NCI-H82 (cell line): ENCODE measurements at regions not wholly inside any gene's neighbourhood (a gene's known extent, or its start where the extent isn't known, plus 50 kb on each side); places are given as distances from the start of the nearest gene placed in this dataset.
"Not testable (repeated sequence)": the region's sequence is repeated elsewhere in the genome, so short reads cannot be mapped to it uniquely, and the experiment has no call there.

Source experiments
- DNase-seq: peaks from one replicate; lab custom pipeline; 2025; lab: John Stamatoyannopoulos, UW

DNA sequence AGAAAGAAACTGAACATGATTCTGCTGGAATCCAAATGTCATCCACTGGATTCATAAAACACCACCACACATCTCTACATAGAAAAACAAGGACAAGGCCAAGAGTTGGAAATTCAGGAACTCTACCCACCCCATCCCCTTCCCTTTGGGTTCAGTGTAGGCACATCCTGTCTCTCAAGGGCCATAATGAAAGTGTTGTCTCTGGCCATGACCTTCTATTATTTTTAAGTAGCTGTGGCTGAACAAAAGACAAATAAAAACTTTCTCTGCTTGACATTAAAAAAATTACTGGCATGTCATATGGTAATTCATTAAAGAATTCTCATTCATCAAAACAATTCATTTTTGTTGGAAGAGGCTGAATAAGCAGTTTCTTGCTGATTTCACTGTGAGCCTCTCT, 54.9 kb upstream of the ZBTB18 start:
- no peak for DNase-seq

DNA sequence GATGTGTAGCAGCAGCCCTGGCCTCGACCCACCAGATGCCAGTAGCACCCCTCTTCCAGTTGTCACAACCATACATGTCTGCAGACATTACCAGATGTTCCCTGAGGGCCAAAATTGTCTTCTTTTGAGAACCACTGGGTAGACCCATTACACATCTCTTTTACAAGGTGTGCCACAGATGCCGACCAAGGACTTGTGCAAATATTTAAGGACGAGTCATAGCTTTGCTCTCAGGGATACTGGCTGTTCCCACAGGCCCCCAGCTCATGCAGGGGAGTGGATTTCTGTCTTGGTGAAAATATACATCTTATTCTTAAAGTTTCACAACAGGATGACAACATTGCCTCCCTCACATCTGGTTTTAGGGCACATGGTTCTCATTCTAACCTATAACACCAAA, 59.4 kb upstream of the ZBTB18 start:
- no peak for DNase-seq

DNA sequence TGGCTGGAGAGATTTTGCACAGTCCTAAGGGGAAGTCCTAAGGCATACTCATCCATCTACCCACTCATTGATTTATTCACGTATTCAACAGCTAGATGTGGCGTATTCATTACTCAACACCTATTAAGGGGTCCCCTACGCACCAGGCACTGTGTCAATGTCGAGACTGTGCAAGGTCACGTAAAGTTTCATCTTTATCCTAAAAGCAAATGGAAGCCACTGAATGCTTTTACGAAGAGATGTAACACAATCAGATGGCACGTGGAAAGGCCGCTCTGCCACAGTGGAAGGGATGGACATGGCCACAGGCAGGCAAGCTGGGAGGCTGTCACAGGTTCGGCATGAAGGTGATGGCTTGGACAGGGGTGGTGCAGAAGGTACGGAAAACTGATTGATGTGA, 66.3 kb upstream of the ZBTB18 start:
- no peak for DNase-seq

DNA sequence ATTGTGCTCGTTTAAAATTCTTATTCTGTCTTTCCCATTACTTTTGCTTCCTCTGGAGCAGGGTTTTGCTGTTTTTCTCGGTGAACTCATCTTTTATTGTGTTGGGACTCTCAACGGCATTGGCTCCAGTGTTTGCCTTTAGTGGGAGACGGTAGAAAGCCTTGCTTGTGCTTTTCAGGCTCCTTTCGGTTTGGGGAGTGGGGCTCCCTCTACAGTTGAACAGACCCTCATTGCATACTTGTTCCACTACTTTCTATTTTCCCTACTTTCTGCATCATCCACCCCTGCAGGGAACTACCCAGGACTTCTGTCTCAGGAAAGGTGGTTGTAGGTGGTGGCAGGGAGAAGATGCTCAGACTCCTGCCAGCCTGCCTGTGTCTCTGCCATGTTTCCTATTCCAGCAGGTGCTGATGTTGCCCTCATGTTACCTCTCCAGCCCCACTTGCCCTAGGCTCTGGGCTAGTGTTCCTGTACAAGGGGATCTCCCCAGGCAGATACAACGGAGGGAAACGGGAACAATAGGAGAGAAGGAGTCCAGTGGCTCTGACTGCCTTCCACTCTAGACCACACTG, 68.5 kb upstream of the ZBTB18 start:
- peak; percentile 17 for DNase-seq

DNA sequence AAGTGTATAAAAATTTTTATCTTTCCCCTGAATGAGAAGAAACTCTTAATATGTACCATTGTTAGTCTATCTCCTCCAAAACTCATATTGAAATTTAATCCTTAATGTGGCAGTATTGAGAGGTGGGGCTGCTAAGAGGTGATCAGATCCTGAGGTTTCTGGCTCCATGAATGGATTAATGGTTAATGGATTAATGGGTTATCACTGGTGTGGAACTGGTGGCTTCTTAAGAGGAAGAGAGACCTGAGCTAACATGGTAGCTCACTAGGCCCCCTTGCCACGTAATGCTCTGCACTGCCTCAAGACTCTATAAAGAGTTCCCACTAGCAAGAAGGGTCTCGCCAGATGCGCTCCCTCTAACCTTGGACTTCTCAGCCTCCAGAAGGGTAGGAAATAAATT, 70.6 kb upstream of the ZBTB18 start:
- DNase-seq: peak; percentile 53

DNA sequence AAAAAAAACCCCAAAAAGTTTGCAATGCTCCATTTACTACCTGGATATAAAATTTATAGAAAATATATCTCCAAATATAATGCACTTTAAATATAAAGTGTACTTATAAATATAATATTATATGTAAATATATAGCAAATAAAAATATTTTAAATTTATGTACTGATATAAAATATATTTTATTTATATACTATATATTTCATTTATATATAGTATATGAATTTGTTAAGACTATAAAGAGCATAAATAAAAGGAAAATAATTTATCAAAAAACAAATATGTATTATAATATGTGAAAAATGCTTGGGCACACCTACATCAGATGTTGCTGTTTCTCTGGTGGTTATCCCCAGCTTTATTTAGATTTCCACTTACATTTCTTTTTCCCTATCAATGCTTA, 71.0 kb upstream of the ZBTB18 start:
- no peak for DNase-seq

DNA sequence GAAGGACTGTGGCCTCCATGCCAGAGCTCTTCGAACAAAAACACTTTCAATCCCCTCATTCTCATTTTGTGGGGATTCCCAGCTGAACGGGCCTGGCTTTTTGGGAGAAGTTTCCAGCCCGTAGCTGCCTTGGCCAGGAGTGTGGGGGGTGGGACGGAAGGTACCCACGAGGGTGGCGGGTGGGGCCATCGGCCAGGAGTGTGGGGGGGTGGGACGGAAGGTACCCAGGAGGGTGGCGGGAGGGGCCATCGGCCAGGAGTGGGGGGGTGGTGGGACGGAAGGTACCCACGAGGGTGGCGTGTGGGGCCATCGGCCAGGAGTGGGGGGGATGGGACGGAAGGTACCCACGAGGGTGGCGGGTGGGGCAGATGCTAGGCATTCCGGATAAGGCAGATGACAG, 71.7 kb upstream of the ZBTB18 start:
- DNase-seq: no peak

DNA sequence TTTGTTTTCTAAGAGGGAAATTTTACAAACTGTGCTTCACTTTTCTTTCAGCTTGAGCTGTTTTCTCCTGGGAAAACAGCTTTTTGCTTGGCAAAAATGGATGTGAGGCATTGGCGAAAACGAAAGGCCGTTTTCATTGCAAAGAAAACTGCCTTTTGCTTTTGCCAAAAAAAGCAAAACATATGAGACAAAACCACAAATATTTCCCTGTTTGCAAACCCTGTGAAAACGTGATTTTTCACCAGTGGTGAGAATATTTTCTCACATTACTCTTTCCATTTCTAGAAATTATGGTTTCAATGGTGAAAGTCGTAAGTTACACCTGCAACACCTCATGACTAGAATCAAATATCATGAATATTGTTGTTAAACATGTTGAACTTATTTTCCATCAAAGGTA, 74.0 kb upstream of the ZBTB18 start:
- no peak for DNase-seq

DNA sequence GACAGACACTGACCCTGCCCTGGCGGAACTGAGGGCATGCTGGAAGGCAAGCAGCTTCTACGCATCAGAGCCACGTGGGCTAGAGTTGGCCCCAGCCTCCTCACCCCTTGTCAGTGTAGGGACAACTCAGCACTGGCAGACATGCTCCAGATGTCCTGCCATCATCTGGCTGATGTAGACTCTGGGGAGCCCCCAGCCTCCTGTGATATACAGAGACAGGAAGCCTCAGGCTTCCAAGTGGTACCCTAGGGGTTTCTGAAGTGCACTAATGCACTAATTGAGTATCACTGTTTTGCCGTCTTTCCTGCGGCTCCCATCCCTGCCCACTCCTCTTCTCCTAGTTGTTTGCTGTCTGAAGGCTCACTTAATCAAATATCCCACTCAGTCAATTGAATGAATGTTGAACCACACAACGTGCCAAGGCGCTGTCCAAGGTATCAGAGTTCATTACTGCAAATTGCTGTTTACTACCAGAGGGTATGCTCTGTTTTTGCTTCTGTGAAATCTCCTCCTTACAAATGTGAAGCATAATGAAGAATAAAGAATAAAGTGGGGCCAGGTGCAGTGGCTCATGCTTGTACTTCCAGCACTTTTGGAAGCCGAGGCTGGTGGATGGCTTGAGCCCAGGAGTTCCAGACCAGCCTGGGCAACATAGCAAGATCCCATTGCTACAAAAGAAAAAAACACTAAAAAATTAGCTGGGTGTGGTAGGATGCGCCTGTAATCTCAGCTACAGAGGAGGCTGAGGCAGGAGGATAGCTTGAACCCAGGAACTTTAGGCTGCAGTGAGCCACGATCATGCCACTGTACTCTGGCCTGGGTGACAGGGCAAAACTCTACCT, 76.4 kb upstream of the ZBTB18 start:
- DNase-seq: no peak

DNA sequence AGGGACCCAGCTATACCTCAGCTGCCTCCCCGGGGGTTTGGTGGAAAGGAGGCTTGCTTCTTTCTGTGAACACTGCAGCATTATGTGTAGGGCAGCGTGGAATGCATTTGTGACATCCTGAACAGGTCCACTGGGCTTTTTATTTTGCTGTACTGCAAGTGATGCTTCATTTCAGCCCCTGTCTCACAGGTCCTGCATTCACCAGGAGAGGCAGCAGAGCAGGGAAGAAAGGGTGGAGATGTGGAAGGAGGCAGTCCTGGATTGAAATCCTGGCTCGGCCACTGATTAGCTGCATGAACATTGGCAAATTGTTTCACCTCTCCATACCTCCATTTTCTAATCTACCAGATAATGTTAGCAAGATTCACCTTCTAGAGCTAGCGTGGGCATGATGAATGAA, 77.9 kb upstream of the ZBTB18 start:
- DNase-seq: no peak

DNA sequence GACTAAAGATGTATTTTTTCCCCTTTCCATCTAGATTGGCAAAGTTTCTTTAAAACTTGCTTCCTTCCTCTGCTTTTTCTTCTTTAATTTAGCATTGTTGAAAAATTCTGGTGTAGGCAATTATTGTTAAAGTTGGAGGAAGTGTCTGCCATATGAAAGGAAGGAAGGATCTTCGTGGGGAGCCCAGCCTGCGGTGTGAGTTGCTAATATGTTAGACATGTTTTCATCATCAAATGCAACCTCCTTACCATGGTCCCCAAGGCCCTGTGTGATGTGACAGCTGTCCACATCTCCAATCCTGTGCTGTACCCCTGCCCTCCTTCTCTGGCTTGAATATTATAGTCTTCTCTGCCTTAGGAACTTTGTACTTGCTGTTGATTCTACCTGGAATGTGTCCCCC, 81.0 kb upstream of the ZBTB18 start:
- no peak for DNase-seq

DNA sequence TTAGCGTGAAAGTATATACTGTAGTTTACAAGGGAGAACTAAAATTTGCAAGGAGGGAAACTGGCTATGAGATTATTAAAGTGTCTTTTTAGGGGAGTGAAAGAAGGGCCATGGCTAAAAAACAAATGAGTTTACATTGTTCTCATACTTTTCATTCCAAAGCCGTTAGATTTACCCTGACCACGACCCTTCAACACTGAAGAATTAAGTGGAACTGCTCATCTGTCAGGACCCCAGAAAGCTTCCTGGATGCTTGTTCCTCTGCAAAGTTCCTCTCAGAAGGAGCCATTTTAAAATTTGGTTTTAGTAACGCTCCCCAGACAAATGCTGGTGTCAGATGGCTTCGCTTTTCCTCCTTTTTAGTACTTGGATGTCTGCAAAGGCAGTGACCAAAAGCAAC, 82.7 kb upstream of the ZBTB18 start:
- DNase-seq: no peak

DNA sequence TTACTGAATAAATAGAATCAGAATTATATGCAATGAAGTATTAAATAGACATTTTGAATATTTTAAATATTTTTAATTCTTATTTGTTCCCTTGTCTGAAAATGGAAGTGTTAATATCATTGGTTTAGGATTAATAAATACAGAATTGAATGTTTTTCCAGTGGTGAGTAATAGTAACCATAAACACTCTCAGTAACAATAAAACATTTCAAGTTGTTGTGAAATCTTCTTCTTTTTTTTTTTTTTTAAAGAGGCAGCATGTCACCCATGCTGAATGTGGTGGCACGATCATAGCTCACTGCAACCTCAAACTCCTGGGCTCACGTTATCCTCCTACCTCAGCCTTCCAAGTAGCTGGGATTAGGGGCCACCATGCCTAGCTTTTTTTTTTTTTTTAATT, 86.2 kb upstream of the ZBTB18 start:
- DNase-seq: no peak

DNA sequence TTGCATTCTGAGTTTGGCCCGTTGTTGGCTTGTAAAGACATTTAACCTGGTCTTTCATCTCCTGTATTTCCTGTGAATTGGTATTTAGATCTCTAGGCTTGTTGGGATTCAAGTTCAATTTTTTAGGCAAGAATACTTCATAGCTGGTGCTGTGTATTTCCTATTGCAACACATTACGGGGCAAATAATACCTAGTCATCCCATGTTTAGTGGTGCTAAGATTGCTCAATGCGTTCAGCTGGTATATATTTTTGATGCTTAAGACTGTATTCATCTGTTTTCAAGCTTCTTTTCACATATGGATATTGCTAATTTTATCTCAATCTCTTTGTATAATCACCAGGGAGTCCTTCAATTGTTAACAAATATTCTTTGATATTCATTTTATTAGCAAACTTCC, 87.5 kb upstream of the ZBTB18 start:
- no peak for DNase-seq

DNA sequence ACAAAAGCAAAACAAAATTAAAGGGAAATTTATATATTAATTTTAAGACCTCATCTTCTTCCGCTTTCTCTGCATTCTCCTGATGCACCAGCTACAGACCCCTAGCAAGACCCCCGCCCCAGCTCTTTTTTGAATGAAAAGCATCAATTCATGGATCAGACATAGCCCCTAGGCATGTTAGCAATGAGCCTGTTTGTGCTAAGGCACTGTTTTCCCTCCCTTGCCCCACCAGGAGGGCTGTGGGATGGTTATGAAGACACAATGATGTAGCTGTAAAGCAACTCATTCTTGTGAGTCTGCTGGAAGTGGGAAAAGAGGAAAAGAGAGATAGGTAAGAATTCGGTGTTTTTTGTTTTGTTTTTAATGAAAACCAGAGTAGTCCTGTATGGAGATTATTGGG, 88.5 kb upstream of the ZBTB18 start:
- DNase-seq: no peak

DNA sequence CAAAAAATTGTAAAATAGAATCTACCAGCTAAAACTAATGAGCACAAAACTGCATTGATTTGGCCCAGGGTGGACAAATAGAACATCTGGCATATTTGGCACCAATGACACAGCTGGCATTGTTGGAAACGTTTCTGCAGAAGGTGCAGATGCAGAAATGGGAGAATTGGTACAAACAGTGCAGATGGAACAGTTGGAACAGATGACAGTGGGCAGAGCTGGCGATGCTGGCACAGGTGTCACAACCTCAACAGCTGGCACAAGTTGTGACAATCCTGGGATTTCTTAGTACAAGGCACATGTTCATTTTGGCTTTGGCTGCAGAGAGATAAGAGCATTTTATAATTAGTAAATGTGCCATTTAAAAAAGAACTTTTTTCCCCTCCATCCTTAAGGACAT, 91.1 kb upstream of the ZBTB18 start:
- no peak for DNase-seq

DNA sequence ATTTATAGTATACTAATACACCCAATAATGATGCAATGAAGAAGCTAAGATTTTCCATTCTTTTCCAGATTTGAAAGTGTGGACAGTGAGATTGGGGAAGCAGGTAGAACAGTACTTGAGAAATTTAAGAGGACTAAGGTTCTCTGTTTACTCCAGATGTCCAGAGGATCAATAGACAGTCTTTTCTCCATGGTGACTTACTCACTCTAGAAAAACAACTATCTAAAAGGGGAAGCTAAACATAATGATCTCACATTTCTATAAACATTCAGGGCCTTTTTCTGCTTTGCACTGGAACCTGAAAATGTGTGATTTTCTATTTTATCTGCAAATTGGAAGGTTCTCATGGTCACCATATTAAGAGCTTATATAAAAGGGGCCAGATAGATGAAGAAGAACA, 93.9 kb upstream of the ZBTB18 start:
- no peak for DNase-seq

DNA sequence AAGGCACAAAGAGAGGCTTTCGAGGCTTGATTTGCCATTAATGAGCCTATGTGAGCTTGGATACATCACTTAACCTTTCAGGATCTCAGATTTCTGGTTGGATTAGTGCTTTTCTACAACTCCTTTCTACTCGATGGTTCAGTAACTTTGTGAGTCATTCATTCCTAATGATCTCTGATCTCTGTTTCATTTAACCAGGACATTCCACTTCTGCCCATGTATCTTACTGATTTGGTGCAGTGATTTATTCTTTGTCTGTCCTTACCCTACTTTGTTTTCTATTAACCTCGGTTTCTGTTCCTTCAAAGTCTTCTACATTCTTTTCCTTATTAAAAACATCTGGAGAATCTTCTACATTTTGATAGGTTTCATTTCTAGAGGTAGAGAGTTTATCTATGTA, 94.6 kb upstream of the ZBTB18 start:
- DNase-seq: no peak

DNA sequence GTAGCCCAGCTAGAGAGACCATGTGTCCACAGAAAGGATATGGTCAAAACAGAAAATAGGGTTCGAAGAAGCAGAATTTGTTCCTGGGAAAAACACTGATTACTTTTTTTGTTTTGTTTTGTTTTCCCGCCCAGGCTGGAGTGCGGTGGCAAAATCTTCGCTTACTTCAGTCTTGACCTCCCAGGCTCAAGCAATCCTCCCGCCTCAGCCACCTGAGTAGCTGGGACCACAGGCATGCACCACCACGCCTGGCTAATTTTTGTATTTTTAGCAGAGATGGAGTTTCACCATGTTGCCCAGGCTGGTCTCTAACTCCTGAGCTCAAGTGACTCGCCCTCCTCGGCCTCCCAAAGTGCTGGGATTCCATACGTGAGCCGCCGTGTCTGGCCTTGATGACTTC, 99.9 kb upstream of the ZBTB18 start:
- DNase-seq: not testable (repeated sequence)

DNA sequence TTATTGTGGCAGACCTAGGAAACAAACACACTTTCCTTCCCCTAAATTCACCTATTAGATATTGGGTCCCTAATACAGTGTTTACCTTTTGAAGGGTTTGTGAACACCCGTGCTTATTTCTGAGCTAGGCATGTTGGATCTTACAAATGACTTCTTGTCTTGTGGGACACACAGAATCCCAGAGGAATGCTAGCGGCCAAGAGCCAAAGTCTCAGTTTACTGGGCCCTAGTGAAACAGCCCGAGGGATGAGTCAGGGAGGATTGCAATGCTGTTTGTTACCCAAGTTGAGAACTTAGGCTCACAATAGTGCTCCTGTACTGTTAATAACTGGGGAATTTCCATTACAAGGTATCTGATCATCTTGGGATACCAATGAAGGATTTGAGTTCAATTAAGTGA, 100.1 kb upstream of the AKT3 start:
- DNase-seq: no peak

DNA sequence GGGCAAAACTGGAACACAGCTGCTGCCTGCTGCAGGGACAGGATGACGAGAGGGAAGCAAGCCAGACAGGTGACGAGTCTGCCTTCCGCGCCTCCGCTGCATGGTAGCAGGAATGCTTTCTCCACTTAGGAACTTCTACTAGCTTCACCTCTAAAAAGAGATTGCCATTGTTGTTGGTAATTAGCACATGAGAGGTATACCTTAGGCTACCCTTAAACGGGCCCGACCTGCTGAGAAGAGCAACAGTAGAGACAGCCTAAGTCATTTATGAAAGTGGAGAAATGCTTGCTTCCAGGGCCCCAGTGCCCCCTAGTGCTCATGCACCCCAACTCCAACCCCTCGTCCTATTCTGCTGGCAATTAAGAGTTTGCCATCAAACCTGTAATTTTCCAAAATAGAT, 96.9 kb upstream of the AKT3 start:
- DNase-seq: peak; percentile 54

DNA sequence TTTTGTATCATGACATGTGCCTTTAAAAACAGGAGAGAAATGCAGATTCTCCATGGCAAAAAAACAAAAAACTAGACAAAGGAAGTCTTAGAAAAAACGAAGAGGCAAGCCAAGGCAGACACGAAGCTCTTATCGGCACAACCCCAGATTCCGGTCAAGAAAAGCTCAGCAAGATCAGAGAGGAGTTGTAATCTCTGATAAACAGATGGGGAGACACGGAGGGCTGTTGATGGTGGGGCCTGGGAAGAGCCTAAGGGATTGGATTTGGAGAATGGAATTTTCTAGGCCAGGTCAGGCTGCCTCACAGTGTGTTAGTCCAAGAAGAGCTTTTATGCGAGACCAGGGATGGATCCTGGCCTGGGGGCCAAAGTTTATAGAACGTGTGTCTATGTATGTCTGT, 96.2 kb upstream of the AKT3 start:
- peak; percentile 82 for DNase-seq

DNA sequence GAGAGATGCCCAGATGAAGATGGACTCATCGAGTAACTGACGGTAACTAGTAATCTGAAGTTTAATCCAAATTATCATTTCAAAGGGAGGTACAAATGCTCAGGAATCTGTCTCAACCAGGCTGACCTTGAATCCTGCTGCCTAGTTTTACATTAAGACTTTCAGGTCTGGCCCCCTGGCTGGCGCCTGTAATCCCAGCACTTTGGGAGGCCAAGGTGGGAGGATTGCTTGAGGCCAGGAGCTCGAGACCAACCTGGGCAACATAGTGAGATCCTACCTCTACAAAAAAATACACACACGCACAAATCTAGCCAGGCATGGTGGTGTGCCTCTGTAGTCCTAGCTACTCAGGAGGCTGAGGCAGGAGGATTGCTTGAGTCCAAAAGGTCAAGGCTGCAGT, 95.7 kb upstream of the AKT3 start:
- no peak for DNase-seq
